ENCODE measurements at regions not wholly inside any gene's neighbourhood (a gene's known extent, or its start where the extent isn't known, plus 50 kb on each side); places are given as distances from the start of the nearest gene placed in this dataset.
"Not testable (repeated sequence)": the region's sequence is repeated elsewhere in the genome, so short reads cannot be mapped to it uniquely, and the experiment has no call there.

DNA sequence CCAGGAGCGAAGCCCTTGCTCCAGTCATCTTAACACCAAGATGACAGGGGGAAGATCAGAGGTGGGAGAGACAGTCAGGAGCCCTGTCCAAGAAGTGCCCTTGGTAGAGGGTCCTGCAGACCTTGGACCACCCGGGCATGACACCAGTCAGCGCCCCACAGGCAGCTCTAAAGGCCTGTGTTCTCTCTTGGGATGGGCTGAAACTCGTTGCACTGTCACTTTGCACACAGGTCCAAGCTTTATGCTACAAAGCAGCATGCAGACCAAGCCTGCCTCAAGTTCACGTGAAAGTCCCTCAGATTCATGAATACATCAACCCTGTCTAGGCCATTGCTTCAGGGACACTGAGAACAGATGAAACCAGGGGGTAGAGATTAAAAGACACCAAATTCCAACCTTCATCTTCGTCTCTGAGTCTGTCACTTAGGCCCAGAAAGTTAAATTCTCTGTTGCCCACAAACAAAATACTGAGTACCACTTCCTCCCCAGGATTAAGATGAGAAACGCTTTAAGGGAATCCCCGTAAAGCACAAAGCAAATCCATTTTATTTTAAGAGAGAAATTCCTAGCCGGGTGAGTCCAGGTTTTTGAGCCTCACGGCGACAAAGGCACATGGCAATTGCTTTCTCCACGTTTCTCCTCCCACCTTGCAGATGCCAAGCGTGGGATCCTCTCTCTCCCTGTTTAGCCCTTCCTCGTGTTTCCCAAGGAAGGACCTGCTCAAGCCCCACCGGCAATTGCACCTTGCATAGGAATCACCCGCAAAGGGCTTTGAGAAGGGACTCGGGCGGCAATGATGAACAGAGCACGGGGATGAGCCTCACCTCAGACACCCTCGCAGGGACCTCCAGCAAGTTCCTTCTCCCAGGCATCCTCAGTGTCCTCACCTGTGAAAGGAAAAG, 75.0 kb upstream of the ID2 start:
- no peak for DNase-seq (ENCODE audit: extremely low read depth, insufficient read length)
- no peaks in the 10 kb centered on the region for H3K36me3 ChIP-seq (ENCODE audit: control insufficient read depth, insufficient read depth, low read length)
- TF ChIP-seq, protein P1, sequence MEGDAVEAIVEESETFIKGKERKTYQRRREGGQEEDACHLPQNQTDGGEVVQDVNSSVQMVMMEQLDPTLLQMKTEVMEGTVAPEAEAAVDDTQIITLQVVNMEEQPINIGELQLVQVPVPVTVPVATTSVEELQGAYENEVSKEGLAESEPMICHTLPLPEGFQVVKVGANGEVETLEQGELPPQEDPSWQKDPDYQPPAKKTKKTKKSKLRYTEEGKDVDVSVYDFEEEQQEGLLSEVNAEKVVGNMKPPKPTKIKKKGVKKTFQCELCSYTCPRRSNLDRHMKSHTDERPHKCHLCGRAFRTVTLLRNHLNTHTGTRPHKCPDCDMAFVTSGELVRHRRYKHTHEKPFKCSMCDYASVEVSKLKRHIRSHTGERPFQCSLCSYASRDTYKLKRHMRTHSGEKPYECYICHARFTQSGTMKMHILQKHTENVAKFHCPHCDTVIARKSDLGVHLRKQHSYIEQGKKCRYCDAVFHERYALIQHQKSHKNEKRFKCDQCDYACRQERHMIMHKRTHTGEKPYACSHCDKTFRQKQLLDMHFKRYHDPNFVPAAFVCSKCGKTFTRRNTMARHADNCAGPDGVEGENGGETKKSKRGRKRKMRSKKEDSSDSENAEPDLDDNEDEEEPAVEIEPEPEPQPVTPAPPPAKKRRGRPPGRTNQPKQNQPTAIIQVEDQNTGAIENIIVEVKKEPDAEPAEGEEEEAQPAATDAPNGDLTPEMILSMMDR (IDR thresholded peaks at IDR 0.05; ENCODE audit: insufficient read depth, low read length, poor library complexity, severe bottlenecking): no peak
- no peaks in the 10 kb centered on the region for H3K27me3 ChIP-seq (replicated peaks; ENCODE audit: control insufficient read depth, insufficient read depth, low read length)
- no peak overlapping the region for H3K4me3 ChIP-seq (replicated peaks; ENCODE audit: low read depth, low read length)

DNA sequence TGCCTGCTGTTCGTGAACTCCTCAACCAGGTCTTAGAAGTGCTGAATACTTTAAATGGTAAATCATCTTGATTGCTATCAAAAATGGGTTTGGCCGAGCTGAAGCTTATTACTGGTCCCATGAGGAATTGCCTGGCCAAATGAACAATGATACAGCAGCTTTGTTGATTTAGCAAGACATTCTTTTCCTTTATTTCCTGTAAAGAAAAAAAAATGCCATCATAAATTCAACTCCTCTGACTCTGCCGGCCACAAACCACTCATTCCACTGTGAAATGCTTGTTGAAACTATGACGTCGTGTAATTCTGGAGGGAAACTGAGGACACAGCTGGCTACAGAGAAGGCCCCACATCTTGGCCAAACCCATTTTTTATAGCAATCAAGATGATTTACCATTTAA, 74.2 kb upstream of the ID2 start:
- TF ChIP-seq, protein P1 (IDR thresholded peaks at IDR 0.05; ENCODE audit: insufficient read depth, low read length, poor library complexity, severe bottlenecking): no peak
- Histone ChIP-seq H3K27me3 (replicated peaks; ENCODE audit: control insufficient read depth, insufficient read depth, low read length) (no peaks in the 10 kb centered on the region), H3K4me3 (replicated peaks; ENCODE audit: low read depth, low read length) (no peak overlapping the region), H3K36me3 (ENCODE audit: control insufficient read depth, insufficient read depth, low read length) (no peaks in the 10 kb centered on the region)
- DNase-seq (ENCODE audit: extremely low read depth, insufficient read length): no peak

DNA sequence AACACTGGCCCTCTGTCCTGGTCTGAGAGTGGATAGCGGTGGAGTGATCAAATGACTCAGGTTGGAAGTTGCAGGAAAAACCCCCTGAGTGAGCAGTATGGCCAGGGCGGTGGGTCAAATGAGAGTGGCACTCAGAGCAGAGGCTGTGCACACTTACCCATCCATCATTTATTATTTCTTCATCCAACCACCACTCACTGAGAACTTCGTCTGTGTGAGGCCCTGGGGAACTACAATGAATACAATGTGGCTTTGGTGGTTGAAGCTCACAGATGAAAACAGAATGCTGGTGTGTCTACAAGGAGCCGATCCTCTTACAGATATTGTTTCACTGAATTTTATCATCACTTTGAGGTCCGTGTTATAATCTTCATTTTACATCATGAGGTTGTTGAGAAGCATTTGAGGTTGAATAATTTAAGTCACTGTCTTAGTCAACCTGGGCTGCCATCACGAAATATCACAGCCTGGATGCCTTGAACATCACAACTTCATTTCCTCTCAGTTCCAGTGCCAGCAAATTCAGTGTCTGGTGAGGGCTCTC, 73.4 kb upstream of the ID2 start:
- TF ChIP-seq, protein P1 (IDR thresholded peaks at IDR 0.05; ENCODE audit: insufficient read depth, low read length, poor library complexity, severe bottlenecking): no peak
- DNase-seq (ENCODE audit: extremely low read depth, insufficient read length): no peak
- H3K27me3 ChIP-seq (replicated peaks; ENCODE audit: control insufficient read depth, insufficient read depth, low read length): no peaks in the 10 kb centered on the region
- no peaks in the 10 kb centered on the region for H3K36me3 ChIP-seq (ENCODE audit: control insufficient read depth, insufficient read depth, low read length)
- H3K4me3 ChIP-seq (replicated peaks; ENCODE audit: low read depth, low read length): no peak overlapping the region

DNA sequence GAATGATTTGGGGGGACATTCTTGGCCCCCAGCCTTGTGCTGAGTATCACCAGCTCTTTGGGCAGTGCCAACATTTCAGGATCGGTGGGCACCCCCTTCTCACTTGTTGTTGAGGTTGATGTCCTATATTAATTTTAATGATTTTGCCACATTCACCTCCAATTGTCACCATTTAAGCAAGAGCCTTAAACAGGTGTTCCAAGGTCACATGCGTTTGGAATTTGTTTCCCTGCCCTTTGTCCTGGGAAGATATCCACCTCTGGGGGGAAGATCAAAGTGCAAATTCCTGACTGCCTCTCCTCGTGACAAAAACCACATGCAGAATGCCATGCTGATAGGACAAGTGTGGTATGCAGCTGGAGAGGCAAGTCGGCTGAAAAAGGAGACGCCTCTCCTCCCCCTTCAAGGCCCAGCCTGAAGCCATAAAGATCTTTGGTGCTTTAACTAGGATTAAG, 72.5 kb upstream of the ID2 start:
- Histone ChIP-seq H3K36me3 (ENCODE audit: control insufficient read depth, insufficient read depth, low read length) (no peaks in the 10 kb centered on the region), H3K4me3 (replicated peaks; ENCODE audit: low read depth, low read length) (no peak overlapping the region), H3K27me3 (replicated peaks; ENCODE audit: control insufficient read depth, insufficient read depth, low read length) (no peaks in the 10 kb centered on the region)
- TF ChIP-seq, protein P1 (IDR thresholded peaks at IDR 0.05; ENCODE audit: insufficient read depth, low read length, poor library complexity, severe bottlenecking): no peak
- no peak for DNase-seq (ENCODE audit: extremely low read depth, insufficient read length)

DNA sequence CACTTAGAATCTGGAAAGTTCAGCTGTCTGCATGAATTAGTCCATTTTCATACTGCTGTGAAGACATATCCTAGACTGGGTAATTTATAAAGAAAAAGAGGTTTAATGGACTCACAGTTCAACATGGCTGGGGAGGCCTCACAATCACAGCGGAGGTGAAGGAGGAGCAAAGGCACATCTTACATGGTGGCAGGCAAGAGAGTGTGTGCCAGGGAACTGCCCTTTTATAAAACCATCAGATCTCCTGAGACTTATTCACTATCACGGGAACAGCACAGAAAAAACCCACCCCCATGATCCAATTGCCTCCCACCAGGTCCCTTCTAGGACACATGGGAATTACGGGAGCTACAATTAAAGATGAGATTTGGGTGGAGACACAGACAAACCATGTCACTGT, 71.1 kb upstream of the ID2 start:
- H3K27me3 ChIP-seq (replicated peaks; ENCODE audit: control insufficient read depth, insufficient read depth, low read length); H3K36me3 ChIP-seq (ENCODE audit: control insufficient read depth, insufficient read depth, low read length); DNase-seq (ENCODE audit: extremely low read depth, insufficient read length); H3K4me3 ChIP-seq (replicated peaks; ENCODE audit: low read depth, low read length): not testable (repeated sequence)

DNA sequence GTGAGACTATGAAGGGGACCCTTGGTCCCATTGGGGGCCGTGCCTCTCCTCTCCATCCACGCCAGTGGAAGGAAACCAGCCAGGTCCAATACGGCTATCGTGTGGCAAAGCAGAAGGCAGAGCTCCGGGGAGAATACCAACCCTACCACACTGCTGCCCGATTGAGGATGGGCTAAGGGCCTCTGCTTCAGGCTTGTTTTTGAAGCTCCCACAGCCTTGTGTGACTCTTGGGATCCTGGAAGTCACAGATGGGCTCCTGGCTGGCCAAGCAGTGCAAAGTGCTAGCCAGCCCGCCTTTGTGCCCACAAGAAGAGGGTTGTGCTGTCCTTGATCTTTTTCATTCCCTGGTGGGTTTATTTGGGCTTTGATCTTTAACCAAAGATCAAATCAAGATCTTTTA, 70.6 kb upstream of the ID2 start:
- no peak for DNase-seq (ENCODE audit: extremely low read depth, insufficient read length)
- Histone ChIP-seq H3K4me3 (replicated peaks; ENCODE audit: low read depth, low read length) (no peak overlapping the region), H3K36me3 (ENCODE audit: control insufficient read depth, insufficient read depth, low read length) (no peaks in the 10 kb centered on the region), H3K27me3 (replicated peaks; ENCODE audit: control insufficient read depth, insufficient read depth, low read length) (no peaks in the 10 kb centered on the region; the same call in 1 of the 2 replicates)
- TF ChIP-seq, protein P1 (IDR thresholded peaks at IDR 0.05; ENCODE audit: insufficient read depth, low read length, poor library complexity, severe bottlenecking): no peak
